Neural progenitor cell (in vitro differentiated cells): ENCODE measurements at regions not wholly inside any gene's neighbourhood (a gene's known extent, or its start where the extent isn't known, plus 50 kb on each side); places are given as distances from the start of the nearest gene placed in this dataset.

Experiments
- EZH2 ChIP-seq: fragments of 200-600 bp; sonication (generic); IDR thresholded peaks from 2 replicates; pipeline ENCODE4 v1.6.1; 2017; ENCODE audit warnings: antibody characterized with exemption, mild to moderate bottlenecking, moderate library complexity
- TF ChIP-seq, protein P1 (sequence below): fragments of 200-600 bp; sonication (generic); IDR thresholded peaks from 2 replicates; pipeline ENCODE4 v1.5.1; 2017; ENCODE audit warnings: antibody characterized with exemption, mild to moderate bottlenecking

DNA sequence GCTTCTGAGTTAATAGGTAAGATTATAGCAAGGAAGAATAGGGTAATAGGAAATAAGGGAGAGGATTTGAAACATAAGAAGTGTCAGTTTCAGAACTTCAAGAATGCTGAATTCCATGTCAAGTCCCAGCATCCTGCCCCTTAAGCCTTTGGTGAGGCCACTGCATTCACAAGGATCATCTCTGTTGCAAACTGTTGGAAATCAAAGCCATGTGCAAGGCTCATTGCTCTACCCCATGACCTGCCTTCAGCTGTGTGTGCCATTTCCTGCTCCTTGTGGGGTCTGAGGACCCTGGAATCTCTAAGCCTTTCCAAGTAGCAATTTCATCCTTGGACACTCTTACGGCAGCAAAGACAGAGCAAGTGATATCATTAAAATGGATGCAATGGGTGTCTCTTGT lies 203.0 kb downstream of the CDC5L start:
- TF ChIP-seq, protein P1, sequence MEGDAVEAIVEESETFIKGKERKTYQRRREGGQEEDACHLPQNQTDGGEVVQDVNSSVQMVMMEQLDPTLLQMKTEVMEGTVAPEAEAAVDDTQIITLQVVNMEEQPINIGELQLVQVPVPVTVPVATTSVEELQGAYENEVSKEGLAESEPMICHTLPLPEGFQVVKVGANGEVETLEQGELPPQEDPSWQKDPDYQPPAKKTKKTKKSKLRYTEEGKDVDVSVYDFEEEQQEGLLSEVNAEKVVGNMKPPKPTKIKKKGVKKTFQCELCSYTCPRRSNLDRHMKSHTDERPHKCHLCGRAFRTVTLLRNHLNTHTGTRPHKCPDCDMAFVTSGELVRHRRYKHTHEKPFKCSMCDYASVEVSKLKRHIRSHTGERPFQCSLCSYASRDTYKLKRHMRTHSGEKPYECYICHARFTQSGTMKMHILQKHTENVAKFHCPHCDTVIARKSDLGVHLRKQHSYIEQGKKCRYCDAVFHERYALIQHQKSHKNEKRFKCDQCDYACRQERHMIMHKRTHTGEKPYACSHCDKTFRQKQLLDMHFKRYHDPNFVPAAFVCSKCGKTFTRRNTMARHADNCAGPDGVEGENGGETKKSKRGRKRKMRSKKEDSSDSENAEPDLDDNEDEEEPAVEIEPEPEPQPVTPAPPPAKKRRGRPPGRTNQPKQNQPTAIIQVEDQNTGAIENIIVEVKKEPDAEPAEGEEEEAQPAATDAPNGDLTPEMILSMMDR, result no peak
- no peak for TF ChIP-seq EZH2
